ENCODE measurements at regions not wholly inside any gene's neighbourhood (a gene's known extent, or its start where the extent isn't known, plus 50 kb on each side); places are given as distances from the start of the nearest gene placed in this dataset.

- no peaks in the 10 kb centered on the region for H3K27me3 ChIP-seq (ENCODE audit: control insufficient read depth in 2 of 2, insufficient read depth in 2 of 2, low read length in 2 of 2)
- no peak for TF ChIP-seq U2AF1 (optimal IDR thresholded peaks at IDR 0.05; ENCODE audit: low read depth, low read length)
- TF ChIP-seq SMAD1 (IDR thresholded peaks at IDR 0.05; ENCODE audit: low read depth, low read length, partially characterized antibody) = no peak
- no peak for TF ChIP-seq EP300 (IDR thresholded peaks at IDR 0.05; ENCODE audit: low read length)
- TF ChIP-seq ZFP1 (CRISPR knock-in tag; IDR thresholded peaks at IDR 0.05) = no peak
- no peak for TF ChIP-seq ZBED1 (IDR thresholded peaks at IDR 0.05)
- TF ChIP-seq CHD2 (IDR thresholded peaks at IDR 0.05; ENCODE audit: low read depth, low read length) = no peak
- TF ChIP-seq KDM5B (IDR thresholded peaks at IDR 0.05; ENCODE audit: insufficient replicate concordance, low read depth, low read length) = no peak
- no peak for TF ChIP-seq ZNF311 (CRISPR knock-in tag; IDR thresholded peaks at IDR 0.05)
- TF ChIP-seq, protein P1, sequence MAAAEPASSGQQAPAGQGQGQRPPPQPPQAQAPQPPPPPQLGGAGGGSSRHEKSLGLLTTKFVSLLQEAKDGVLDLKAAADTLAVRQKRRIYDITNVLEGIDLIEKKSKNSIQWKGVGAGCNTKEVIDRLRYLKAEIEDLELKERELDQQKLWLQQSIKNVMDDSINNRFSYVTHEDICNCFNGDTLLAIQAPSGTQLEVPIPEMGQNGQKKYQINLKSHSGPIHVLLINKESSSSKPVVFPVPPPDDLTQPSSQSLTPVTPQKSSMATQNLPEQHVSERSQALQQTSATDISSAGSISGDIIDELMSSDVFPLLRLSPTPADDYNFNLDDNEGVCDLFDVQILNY (CRISPR knock-in tag; IDR thresholded peaks at IDR 0.05) = no peak
- TF ChIP-seq ZNF778 (CRISPR knock-in tag; IDR thresholded peaks at IDR 0.05) = no peak
- no peaks in the 10 kb centered on the region for H3K9me1 ChIP-seq (ENCODE audit: control insufficient read depth, insufficient read depth, low read length)
- no peak for FAIRE-seq
- 0% methylated on average over 3 of the region's 8 CpGs for WGBS (ENCODE audit: insufficient coverage, low coverage, missing lambda C conversion rate)
- in situ Hi-C loops (cut with MboI) = no loop called here
- H3K4me1 ChIP-seq (replicated peaks in 1 of 2; ENCODE audit: control insufficient read depth in 2 of 2, insufficient read depth in 2 of 2, low read length in 2 of 2) = no peaks in the 10 kb centered on the region
- BruUV-seq (replicated peaks) = no TSS peak
- H3K9ac ChIP-seq (ENCODE audit: insufficient read depth in 1 of 2, low read depth in 2 of 2, low read length in 2 of 2) = no peak overlapping the region
- no peak for ATAC-seq
- H3K79me2 ChIP-seq (ENCODE audit: control insufficient read depth, insufficient read depth, low read length) = no peaks in the 10 kb centered on the region
- no peak for DNase-seq (ENCODE audit: extremely low read depth in 1 of 4, low spot score in 3 of 4)
- H2AFZ ChIP-seq (ENCODE audit: low read depth, low read length) = no peak overlapping the region
- intact Hi-C loops (cut with micrococcal nuclease) = no loop called here
- H3K36me3 ChIP-seq (ENCODE audit: control insufficient read depth, insufficient read depth, low read length) = no peaks in the 10 kb centered on the region
- H4K20me1 ChIP-seq (replicated peaks; ENCODE audit: control insufficient read depth, insufficient read depth, low read length) = no peaks in the 10 kb centered on the region
- CTCF ChIA-PET (ENCODE audit: low intra/inter-chr PET ratio) = no interaction called here
- no peaks in the 10 kb centered on the region for H3K9me3 ChIP-seq (replicated peaks; ENCODE audit: control insufficient read depth, insufficient read depth, low read depth, low read length)
- H3K4me3 ChIP-seq = no peak overlapping the region
- no peak overlapping the region for H3K27ac ChIP-seq (ENCODE audit: extremely low read depth, low read depth, low read length)
- POLR2A ChIA-PET = no interaction called here
- H3K4me2 ChIP-seq (ENCODE audit: insufficient read depth, low read length) = no peak overlapping the region
Observed at GRCh38 chr6:66145867-66146266, 438.8 kb upstream of the EYS start.

All from K562 (cell line).